ENCODE measurements at regions not wholly inside any gene's neighbourhood (a gene's known extent, or its start where the extent isn't known, plus 50 kb on each side); places are given as distances from the start of the nearest gene placed in this dataset.
A peak's percentile ranks its signal among the peaks of the same experiment; 100 is the strongest.
"Not testable (repeated sequence)": the region's sequence is repeated elsewhere in the genome, so short reads cannot be mapped to it uniquely, and the experiment has no call there.

DNA sequence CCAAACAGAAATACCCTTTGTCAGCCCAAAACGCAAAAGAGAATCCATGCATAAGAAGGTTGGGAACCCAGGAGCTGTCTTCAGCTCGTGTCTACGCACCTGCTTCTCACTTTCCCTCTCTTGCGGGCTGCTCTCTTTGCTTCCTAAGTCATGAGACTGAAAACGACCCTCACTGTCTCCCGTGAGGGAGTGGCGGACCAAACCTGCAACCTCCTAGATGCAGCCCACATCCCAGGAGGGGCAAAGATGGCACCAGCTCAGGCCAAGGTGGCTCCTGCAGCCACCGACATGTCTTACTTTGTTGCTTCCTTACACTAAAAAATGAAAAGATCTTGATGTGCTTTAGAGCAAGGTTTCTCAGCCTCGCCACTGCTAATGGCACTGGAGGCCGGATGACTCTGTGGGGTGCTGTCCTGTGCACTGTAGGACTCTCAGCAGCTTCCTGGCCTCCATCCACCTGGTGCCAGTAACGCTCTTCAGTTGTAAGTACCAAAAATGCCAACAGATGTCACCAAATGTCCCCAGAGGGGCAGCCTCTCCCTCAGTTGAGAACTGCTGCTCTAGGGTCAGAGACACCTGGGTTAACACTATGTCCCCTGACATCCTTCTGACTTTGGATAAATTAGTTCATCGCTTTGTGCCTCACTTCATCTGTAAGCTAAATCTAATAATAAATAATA is 179.8 kb upstream of the PFKP start:
- no peak for DNase-seq

DNA sequence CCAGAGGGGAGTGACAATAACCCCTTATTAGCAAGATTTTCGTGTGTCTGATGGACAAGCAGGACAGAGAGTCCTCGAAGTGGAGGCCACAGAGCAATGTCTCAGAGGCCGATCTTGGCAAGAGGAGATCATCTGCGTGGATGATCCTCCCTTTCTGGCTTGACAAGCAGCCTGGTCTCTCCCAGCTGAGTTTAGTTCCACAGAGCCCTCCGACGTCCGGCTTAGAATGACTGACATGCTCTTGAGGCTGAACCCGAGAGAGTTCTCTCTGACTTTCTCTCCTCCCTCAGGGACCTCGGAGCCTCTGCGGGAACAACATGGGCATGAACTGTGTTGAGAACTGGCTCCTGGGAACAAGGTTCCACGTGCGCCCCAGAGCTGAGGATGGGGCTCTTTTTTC is 180.7 kb upstream of the PFKP start:
- no peak for DNase-seq

DNA sequence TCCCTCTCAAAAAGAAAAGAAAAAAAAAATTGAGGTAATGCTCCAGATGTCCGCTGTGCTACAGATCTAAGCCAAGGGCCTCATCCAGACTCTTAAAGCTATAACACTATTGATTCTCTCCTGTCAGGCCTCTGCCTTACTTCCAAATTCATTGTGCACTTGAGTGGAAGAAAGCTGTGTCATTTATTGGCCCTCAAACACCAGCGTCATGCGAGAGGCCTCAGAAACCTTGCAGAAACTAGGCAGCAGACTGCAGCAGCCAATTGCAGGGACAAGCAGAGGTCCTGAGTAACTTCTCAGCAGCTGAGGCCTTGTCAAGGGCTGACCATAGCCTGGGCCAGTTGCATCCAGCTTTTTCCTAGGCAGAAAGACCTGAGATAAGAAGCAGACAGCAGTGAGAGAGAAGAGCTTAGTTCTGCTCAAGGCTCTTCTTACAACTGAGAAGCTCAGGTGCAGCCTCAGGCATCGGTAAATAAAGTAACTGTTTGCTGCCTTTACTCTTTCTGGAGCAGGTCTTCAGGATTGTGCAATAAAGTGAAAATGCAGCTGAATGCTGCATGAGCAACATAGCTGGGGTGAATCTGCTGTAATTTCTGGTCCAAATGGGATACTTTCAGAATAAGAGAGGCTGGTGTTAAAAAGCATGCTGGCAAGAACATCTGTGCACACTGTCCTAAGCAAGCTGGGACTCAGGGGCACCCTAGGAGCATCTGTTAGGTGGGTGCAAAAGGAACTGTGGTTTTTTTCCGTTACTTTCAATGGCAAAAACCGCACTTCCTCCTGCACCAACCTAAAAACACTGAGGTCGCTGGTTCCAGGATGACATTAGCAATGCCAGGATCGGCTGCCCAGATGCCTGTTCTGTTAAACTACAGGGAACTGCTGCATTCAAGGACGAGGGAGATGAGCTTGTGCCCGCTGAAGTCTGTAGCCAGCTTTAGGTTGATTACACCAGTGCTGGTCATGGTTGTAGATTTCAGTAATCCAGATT is 181.8 kb upstream of the PFKP start:
- no peak for DNase-seq

DNA sequence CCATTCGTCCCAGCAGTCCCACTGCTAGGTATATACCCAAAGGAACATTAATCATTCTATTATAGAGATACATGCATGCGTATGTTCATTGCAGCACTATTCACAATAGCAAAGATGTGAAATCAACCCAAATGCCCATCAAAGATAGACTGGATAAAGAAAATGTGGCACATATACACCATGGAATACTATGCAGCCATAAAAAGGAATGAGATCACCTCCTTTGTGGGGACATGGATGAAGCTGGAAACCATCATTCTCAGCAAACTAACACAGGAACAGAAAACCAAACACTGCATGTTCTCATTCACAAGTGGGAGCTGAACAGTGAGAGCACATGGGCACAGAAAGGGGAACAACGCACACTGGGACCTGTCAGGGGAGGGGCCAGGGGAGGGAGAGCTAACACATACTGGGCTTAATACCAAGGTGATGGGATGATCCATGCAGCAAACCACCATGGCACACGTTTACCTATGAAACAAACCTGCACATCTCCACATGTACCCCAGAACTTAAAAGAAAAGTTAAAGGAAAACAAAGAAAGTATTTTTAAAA is 183.3 kb upstream of the PFKP start:
- DNase-seq, result not testable (repeated sequence)

DNA sequence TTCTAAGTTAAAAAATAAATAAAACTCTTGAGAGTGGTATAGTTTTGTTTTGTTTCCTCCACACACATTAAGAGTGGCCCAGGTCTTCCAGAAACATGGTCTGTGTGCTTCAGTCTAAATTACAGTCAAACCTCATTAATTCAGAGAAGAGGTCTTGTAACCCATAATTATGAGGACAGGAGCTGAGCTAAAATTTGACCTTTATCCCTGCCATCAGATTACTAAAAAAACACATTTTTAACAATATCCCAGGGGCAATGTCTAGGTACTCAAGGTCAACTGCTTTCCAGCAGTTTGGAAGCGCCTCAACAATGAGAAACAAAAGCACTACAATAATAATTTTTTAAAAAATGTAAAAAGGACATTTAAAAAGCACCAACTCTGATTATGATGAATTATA is 184.1 kb upstream of the PFKP start:
- DNase-seq, result no peak

DNA sequence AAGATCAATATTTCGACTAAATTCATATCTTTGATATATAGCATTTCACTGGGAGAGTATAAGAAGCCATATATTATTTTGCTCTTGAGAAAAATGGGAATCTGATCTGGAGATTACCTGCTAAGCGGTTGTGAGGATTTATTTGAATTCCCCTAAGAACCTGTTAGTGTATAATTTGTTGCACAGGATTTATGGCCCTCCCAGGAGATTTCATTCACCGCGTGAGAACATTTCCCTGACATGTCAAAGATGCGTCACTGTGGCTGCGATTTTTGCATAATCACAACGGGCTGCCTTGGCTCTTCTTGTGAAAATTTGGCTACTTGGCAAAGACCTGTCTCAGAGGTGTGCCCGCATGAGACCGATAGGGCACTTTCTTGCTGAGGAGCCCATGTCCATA is 184.7 kb upstream of the PFKP start:
- no peak for DNase-seq

DNA sequence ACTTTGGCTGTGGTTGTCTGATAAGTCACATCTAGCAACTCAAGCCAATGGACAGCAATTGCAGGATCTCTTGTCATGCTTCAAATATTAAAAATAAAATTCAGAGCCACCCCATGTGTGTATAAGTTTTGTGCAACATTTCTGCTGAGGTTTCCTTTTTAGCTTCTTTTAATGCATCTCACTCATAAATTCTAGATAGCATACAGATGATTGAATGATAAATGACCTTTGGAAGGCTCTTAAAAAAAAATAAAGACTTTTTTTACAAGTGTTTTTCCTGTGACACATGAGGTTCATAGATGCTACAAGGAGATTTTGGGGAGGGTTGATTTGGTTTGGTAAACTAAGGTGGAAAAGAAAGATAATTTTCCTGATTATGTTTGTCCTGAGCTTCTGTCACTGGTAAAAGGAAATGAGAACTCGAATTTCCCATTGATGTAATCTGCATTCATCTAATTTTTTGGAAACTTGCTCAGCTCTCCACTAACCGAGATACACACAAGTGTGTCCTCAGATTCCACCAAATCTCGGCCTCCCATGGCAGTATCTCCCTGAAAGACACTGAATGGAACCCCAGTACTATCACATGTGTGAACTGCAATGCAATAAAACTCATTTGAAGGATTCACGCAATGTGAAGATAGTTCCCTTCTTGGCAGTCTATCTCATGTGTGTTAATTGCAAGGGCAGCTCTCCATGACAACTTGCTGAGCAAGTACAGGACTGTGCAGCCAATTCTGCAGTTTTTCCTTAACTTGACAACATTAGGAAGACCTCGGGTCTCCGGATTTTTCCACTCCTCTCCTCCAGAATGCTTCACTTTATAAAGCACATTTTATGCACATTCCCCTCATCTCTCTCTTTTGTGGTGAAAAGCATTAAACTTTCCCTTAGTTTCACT is 185.4 kb upstream of the PFKP start:
- no peak for DNase-seq

DNA sequence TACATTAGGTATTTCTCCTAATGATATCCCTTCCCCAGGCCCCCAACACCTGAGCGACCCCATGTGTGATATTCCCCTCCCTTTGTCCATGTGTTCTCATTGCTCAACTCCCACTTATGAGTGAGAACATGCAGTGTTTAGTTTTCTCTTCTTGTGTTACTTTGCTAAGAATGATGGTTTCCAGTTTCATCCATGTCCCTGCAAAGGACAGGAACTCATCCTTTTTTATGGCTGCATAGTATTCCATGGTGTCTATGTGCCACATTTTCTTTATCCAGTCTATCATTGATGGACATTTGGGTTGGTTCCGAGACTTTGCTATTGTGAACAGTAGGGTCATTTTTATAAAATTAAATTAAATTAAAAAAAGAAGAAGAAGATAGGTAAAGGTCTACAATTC is 187.3 kb upstream of the PFKP start:
- DNase-seq, result not testable (repeated sequence)

DNA sequence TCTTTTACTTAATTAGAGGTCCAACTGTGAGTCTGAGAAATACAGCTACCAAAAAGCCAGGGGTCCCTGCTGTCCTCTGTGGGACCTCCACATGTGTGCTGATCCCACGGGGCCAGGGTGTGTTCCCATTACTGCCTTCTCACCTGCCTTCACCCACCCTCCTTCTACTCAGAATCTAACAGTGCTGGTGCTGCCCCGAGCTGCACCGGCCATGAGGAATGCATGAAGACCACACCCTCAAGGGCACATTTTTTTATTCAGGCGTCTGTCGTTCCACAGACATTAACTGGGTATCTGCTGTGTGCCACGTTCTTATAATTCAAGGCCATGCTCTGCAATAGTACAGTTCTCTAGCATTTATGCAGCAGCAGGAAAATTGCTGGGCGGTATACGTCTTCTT is 188.5 kb upstream of the PFKP start:
- no peak for DNase-seq

DNA sequence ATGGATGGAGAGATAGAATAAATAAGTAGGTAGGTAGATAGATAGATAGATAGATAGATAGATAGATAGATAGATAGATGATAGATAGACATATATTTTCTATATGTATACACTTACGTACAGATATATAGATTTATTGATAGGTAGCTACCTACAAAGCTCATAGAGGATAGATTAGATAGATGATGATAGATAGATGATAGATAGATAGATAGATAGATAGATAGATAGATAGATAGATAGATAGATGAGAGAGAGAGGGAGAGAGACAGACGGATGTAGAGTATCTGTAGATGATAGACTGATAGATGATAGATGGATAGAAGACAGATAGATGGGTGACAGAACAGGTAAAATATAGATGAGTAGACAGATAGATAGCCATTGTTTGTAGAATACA is 191.3 kb upstream of the PFKP start:
- DNase-seq, result no peak

DNA sequence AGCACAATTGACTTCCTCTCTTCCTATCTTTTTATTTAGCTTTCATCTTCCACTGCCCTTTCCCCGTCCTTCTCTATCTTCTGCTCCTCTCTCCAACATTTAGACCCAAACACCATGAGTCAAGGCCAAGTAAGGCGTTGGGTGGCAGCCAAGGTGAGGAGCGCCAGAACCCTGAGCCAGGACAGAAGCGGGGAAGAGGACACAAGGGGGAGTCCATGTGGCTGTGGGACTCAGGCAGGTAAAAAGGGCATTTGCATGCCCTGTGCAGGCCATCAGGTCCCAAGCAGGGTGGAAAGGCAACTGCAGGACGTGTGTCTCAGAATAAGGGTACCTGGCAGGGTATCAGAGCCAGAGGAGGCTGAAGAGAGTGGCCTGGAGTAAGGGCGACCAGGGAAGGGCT is 192.4 kb upstream of the PFKP start:
- no peak for DNase-seq

DNA sequence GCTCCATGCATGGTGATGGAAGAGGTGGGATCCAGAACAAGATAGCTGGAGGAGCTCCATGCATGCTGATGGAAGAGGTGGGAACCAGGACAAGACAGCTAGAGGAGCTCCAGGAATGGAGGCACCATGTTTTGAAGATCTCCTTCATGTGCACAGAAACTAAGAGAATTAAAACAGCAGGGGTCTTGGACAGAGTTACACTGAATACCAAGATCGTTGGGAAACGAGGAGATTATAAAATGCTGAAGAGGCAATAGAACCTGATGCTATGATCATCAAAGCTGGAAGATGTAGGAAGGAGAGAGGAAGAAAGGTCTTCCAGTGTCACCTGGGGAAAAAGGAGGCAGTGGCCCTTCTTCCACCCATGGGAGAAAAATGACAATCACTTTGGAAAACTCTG is 193.6 kb upstream of the PFKP start:
- no peak for DNase-seq

DNA sequence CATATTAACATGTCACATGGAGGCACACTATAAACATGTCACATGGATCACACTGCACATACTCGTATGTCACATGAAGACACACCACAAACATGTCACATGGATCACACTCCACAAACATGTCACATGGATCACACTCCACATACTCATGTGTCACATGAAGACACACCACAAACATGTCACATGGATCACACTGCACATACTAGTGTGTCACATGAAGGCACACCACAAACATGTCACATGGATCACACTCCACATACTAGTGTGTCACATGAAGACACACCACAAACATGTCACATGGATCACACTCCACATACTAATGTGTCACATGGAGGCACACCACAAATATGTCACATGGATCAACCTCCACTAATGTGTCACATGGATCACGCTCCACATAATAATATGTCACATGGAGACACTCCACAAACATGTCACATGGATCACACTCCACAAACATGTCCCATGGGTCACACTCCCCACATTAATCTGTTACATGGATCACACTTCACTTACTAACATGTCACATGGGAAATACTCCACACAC is 195.6 kb upstream of the PFKP start:
- no peak for DNase-seq

DNA sequence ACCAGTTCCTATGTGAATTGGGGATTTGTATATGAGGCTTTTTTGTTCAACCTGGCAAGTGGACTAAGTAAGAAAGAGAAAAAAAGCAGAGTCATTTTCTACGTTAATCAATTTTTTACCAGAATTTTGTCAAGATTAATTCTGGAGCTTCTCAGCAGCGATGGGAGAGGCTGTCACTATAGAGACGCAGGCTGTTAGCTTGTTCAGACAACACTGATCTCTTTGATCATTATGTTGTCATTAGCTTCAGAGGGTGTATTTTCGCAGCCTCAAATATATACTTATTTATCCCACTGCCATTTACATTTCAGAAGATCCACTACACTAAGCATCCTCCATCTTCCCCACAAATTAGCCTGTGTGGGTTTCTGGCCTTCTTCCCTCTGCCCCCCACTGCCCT is 196.7 kb upstream of the PFKP start:
- no peak for DNase-seq

DNA sequence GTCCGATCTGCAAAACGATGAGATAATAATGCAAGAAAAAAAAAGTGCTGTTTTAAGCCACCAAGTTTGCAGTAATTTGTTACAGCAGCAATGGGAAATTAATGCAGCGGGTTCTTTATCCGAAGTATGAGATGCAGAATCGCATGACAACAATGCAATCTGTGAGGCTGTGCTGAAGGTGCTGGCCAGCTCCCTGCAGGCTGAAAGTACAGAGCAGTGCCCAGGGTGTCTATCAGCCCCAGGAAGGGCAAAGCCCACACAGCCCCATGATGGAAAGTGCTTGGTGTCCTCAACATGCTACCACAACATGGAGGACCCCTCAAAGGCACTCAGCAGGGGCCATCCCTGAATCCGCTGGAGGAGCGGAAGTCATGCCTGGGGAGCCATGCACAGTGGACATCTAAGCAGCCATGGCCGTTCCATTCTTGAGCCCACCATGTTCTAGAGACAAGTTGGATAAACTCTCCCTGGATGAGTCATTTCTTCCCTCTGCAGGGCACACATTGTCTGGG is 199.5 kb upstream of the PFKP start:
- DNase-seq, result no peak

DNA sequence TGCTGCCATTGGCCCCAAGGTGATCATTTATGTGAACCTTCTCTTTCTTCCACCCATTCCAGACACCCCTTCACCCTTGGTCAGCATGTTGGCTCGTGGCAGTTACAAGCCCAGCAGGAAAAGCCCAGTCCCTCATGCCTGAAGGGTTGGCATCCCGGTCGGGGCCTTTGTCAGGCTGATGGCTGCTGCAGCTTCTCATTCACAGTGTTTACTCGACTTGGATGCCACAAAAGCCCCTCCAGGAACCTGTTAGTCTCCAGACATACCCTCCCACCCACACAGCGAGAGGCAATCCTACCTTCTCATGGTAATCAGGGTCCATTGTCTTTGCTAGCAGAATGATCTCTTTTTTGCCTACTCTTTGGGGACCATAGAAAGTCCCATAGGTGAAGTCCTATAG is 200.8 kb upstream of the PFKP start:
- no peak for DNase-seq

DNA sequence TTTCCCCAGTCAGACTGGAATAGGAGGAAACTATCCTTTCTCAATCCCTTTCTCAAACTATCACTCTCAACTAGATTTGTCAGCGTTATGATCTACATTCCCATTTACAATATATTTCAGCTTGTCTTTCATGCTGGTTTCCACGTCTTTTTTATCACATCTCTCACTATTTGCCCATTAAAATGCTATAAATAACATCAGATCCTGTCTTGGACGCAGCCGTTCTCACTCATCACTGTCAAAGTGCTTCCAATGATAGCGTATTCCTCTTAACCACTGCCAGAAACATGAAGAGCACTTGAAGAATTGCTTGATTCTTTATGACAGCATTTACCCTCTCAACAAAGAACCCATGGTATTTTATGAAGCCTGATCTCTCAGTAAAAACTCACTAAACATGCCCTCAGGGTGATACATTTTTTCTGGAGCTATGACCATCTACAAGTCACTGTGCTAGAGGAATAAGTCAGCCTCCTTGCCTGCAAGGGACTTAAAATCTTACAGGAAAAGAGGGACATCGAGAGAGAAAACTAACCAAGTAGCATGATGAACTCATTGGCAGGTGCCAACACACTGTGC is 205.6 kb upstream of the PFKP start:
- no peak for DNase-seq

DNA sequence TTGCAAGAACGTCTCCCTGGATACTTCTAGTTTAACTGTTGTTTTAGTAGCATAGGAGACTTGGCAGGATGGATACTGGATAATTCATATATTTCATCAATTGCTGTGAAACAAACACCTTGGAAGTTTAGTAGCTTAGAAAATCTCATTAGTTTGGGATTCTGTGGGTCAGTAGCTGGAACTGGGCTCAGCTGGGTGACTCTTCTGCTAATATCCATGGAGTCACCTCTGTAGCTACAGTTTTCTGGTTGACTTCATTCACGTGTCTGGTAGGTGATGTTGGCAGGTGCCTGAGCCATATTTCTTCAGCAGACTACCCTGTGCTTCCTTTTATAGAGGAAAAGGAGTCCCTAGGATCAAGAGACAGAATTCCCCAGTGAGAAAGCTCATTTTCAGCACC is 208.9 kb upstream of the PFKP start:
- no peak for DNase-seq

DNA sequence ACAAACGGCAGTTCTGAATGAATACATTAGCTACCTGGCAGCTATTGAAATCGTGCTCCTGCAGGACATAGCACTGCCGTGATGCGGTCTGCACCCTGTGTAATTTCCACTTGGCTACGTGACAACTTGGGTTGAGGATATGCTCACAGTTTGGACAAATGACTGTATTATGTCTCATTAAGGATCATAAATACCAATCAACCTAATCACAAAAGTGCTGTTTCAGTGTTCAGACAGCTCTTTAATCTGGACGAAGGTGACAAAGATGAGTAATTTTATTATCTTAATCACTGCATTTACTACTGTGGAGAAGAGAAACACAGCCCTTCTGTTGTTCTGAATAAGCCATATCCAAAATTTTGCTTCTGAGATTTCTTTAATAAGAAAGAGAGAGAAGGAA is 210.8 kb upstream of the PFKP start:
- no peak for DNase-seq

DNA sequence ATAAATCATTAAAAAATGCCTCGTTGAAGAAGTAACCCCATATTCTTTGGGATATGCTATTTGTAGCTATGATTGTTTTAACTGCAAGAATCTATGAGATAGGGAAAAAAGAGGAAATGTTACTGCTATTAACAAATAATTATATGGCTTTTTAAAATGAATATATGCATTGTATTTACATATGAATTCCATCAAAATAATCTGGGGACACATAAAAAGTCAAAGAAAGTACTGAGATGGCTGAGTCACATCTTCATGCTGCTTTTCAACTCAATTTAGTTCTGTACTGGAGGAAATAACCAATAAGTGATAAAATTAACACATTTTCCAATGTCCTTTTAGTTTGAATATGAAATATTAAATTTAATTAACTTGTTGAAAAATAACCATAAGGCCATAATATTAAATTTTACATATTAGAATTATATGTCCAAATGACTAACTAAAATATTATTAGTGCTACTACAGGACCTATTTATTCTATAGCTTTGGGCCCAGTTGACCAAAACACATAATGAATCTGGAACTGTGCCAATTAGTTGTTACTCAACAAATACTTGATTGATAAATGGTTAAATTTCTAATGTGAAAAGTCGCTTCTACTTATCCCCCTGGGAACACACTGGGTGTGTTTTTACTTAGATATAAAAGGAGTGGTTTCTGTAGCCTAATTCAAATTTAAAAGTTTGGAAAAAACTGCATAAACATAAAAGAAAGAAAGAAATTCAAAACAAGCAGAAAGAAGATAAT is 214.6 kb upstream of the PFKP start:
- no peak for DNase-seq

DNA sequence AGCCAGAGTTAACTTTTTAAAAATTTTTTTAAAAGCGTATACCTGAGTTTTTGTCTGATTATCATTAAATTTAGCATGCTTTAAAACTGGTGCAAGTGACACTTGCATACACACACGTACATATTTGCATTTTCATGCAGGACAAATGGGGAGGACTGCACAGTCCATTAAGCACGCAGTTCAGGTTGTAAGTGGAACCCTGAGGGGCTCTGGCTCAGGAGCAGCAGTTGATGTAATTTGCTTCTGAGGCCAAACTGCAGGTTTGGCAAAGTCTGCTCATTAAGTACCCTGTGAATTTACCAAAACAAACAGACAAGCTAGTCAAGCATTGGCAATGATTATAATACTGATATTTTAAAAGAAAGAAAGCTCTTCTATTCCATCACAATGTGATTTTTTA is 215.8 kb upstream of the PFKP start:
- peak; percentile 42 for DNase-seq

All from NCI-H345 (cell line).